ENCODE measurements at regions not wholly inside any gene's neighbourhood (a gene's known extent, or its start where the extent isn't known, plus 50 kb on each side); places are given as distances from the start of the nearest gene placed in this dataset.

DNA sequence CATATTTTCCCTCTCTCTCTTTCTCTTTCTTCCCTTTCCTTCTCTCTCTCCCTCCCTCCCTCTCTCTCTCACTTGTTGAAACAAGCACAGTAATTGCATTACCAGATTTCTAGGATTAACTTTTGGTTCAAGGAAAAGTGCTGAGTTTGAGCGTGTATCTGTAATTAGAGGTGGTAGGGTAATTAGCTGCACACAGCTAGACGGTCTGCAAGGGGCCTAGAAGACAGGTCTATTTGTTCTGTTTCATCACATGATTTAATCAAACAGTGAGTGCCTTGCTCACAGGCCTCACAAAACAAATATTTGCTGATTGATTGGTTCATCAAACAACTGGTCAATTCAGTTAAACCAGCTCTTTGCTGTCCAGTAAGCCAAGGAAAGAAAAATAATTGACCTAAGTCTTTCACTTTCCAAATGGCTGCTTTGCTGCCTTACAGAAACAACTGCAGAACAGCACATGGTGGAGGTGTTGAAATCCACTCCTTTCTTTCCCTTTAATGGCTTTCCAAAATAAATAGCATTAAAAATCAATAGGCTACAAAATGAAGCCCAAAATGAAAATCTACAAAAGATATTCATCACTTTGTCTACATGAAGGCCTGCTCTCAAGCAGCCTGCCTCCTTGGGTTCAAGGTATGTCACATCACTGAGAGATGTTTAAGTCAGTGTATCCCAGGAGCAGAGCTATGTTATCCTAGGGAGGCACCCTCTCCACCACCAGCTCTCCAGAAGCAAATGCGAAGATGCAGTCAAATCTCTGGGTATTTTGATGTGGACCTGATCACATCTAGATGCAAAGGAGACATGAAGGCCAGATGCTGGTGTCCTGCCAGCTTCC, 264.4 kb upstream of the SIX2 start:
- Histone ChIP-seq H3K27me3 (no peaks in the 10 kb centered on the region), H3K4me1 (no peaks in the 10 kb centered on the region), H3K36me3 (no peaks in the 10 kb centered on the region), H3K27ac (no peak overlapping the region), H3K4me3 (no peak overlapping the region), H3K9me3 (no peaks in the 10 kb centered on the region)
- TF ChIP-seq POLR2A (IDR thresholded peaks at IDR 0.05) = no peak
- TF ChIP-seq, protein P1, sequence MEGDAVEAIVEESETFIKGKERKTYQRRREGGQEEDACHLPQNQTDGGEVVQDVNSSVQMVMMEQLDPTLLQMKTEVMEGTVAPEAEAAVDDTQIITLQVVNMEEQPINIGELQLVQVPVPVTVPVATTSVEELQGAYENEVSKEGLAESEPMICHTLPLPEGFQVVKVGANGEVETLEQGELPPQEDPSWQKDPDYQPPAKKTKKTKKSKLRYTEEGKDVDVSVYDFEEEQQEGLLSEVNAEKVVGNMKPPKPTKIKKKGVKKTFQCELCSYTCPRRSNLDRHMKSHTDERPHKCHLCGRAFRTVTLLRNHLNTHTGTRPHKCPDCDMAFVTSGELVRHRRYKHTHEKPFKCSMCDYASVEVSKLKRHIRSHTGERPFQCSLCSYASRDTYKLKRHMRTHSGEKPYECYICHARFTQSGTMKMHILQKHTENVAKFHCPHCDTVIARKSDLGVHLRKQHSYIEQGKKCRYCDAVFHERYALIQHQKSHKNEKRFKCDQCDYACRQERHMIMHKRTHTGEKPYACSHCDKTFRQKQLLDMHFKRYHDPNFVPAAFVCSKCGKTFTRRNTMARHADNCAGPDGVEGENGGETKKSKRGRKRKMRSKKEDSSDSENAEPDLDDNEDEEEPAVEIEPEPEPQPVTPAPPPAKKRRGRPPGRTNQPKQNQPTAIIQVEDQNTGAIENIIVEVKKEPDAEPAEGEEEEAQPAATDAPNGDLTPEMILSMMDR (IDR thresholded peaks at IDR 0.05) = no peak
- DNase-seq = no peak

DNA sequence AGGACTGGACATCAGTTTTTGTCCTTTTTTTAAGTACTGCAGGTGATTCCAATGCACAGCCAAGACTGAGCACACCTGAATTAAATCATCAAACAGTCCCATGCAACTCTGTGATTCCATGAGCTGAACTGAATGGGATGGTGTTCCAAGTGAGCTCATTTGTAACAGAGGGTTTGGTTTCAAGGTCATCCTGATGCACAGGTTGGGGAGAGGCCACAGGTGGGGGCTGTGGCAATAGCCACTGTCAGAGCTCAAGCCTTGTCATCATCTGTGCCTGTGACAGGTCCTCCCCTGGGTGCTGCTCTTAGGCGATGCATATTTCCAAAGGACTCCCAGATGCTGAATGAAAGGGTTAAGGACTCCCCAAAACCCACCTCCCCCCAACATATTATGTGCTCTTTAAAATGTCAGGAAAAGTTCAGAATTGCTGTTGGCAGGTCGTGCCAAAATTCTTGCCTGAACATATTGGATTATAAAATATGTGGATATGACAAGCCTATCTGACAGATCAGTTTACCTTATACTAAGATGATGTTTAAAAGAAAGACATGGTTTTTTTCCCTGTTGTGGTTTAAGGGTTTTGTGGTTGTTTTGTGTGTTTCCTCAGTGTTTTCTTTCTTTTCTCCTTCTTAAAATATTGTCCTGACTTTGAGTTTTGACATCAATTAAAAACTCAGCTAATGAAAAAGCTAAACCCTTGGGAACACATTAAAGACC, 263.5 kb upstream of the SIX2 start:
- no peak overlapping the region for H3K4me3 ChIP-seq

DNA sequence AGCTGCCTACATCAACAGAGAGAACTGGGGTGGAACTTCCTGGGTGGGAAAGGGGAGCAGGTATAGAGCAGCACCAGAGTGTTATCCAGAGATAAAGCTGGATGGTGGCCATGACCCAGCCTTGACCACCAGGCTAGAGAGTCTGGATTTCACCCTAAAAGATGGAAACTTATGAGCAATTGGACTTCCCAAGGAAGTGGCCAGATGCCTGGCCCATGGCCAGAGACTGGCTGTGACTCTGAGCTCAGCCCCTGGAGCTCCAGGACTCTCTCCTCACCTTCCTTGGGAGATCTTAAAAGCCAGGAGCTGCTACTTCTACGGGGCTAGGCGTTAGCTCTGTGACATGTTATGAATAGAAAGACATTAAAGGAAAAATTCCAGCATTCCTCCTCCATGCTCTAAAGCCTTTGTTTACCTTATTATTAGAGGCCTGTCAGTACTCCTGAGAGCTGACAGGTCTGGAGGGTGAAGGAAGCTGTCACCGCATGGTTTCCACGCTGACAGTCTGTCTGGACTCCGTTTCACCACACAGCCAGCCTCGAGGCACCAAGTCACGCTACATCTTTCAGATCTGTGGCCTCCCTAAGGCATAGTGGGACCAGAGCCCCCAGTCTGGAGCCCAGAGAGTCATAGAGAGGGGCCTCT, 260.0 kb upstream of the SIX2 start:
- H3K9me3 ChIP-seq = no peaks in the 10 kb centered on the region
- no peak overlapping the region for H3K27ac ChIP-seq
- no peaks in the 10 kb centered on the region for H3K27me3 ChIP-seq
- TF ChIP-seq, protein P1 (IDR thresholded peaks at IDR 0.05) = no peak
- no peak for TF ChIP-seq POLR2A (IDR thresholded peaks at IDR 0.05)
- DNase-seq = no peak
- H3K36me3 ChIP-seq = no peaks in the 10 kb centered on the region
- no peaks in the 10 kb centered on the region for H3K4me1 ChIP-seq
- H3K4me3 ChIP-seq = no peak overlapping the region

More for the DNA sequence above, 263.5 kb upstream of the SIX2 start:
- Histone ChIP-seq H3K36me3 (no peaks in the 10 kb centered on the region), H3K27me3 (no peaks in the 10 kb centered on the region), H3K9me3 (no peaks in the 10 kb centered on the region), H3K27ac (no peak overlapping the region), H3K4me1 (no peaks in the 10 kb centered on the region)
- TF ChIP-seq POLR2A (IDR thresholded peaks at IDR 0.05) = no peak
- DNase-seq = no peak

DNA sequence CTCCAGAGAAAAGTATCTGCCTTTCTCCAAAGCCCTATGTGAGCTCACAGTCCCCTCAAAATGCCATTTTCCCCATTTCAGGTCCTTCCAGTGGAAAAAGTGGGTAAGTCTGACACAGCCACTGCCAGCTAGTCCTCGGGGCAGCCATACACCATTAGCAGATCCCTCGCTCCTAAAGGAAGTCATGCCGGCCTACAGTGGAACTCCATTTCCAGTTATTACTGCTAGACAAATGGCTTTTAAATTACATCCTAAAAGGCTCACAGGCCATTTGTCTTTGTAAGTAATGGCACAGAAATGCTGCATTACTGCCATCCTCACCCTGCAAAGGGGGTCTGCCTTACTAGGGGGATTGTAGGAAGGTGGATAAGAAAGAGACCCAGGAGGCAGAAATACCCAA, 259.4 kb upstream of the SIX2 start:
- Histone ChIP-seq H3K27me3 (no peaks in the 10 kb centered on the region), H3K36me3 (no peaks in the 10 kb centered on the region), H3K4me3 (no peak overlapping the region), H3K4me1 (no peaks in the 10 kb centered on the region), H3K9me3 (no peaks in the 10 kb centered on the region), H3K27ac (no peak overlapping the region)
- no peak for TF ChIP-seq POLR2A (IDR thresholded peaks at IDR 0.05)
- TF ChIP-seq, protein P1 (IDR thresholded peaks at IDR 0.05) = no peak
- DNase-seq = no peak

DNA sequence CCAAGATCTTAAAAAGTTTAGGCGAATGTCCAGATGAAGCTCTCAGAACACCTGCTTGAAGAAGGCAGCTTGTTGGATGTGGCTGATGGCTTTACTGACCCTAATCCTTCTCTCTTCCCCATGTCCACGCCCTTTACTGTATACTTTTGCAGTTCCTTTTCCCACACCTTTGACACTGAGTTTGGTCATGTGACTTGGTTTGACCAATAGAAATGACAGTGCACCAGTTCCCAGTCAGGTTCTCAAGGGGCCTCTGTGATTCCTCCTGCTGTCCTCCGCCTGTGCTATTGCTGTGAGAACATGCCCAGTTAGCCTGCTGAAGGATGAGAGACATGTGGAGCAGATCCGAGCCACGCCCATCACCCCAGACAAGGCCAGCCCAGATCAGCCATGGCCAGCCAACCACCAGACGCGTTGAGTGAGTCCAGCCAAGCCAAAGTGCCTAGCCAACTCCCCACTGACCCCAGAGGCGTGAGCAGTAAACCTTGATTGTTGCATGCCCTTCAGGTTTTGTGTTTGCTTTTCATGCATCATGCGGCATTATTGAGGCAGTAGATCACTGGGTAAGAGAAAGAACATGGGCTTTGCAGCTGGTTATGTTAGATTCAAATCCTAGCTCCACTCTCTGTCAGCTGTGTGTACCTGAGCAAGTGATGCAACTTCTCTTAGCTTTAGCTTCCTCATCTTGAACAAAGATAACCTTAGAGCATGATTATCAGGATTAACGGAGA, 258.0 kb upstream of the SIX2 start:
- no peak for DNase-seq
- TF ChIP-seq, protein P1 (IDR thresholded peaks at IDR 0.05) = no peak
- no peak for TF ChIP-seq POLR2A (IDR thresholded peaks at IDR 0.05)

More for the DNA sequence above, 258.0 kb upstream of the SIX2 start:
- no peak overlapping the region for H3K4me3 ChIP-seq
- no peaks in the 10 kb centered on the region for H3K36me3 ChIP-seq
- H3K27ac ChIP-seq = no peak overlapping the region
- no peaks in the 10 kb centered on the region for H3K27me3 ChIP-seq
- no peaks in the 10 kb centered on the region for H3K9me3 ChIP-seq
- H3K4me1 ChIP-seq = no peaks in the 10 kb centered on the region
